ENCODE measurements at regions not wholly inside any gene's neighbourhood (a gene's known extent, or its start where the extent isn't known, plus 50 kb on each side); places are given as distances from the start of the nearest gene placed in this dataset.

- H3K4me1 ChIP-seq (ENCODE audit: insufficient read depth, low read length) = no peaks in the 10 kb centered on the region
- no peak overlapping the region for H3K27ac ChIP-seq (ENCODE audit: low read depth, low read length)
- H3K27me3 ChIP-seq (ENCODE audit: control insufficient read depth in 1 of 2, insufficient read depth in 2 of 2, low read length in 2 of 2) = no peaks in the 10 kb centered on the region
- no peak overlapping the region for H3K4me3 ChIP-seq (ENCODE audit: low read depth in 1 of 2, low read length in 2 of 2)
- H3K9me3 ChIP-seq (ENCODE audit: low read length) = no peaks in the 10 kb centered on the region
- H3K9ac ChIP-seq (ENCODE audit: low read length) = no peak overlapping the region
- no peaks in the 10 kb centered on the region for H3K36me3 ChIP-seq (ENCODE audit: insufficient read depth, low read length)
Measured at GRCh38 chr1:87840767-87841166, 512.1 kb downstream of the LMO4 start.

GRCh38 chr1:87841332-87841731, 512.7 kb downstream of the LMO4 start:
- Histone ChIP-seq H3K9me3 (ENCODE audit: low read length) (no peaks in the 10 kb centered on the region), H3K27me3 (ENCODE audit: control insufficient read depth in 1 of 2, insufficient read depth in 2 of 2, low read length in 2 of 2) (no peaks in the 10 kb centered on the region), H3K4me3 (ENCODE audit: low read depth in 1 of 2, low read length in 2 of 2) (no peak overlapping the region), H3K4me1 (ENCODE audit: insufficient read depth, low read length) (no peaks in the 10 kb centered on the region), H3K27ac (ENCODE audit: low read depth, low read length) (no peak overlapping the region), H3K9ac (ENCODE audit: low read length) (no peak overlapping the region), H3K36me3 (ENCODE audit: insufficient read depth, low read length) (no peaks in the 10 kb centered on the region)

GRCh38 chr1:87842156-87842555, 513.5 kb downstream of the LMO4 start:
- Histone ChIP-seq H3K4me1 (ENCODE audit: insufficient read depth, low read length) (no peaks in the 10 kb centered on the region), H3K9me3 (ENCODE audit: low read length) (no peaks in the 10 kb centered on the region), H3K4me3 (ENCODE audit: low read depth in 1 of 2, low read length in 2 of 2) (no peak overlapping the region), H3K27me3 (ENCODE audit: control insufficient read depth in 1 of 2, insufficient read depth in 2 of 2, low read length in 2 of 2) (no peaks in the 10 kb centered on the region), H3K36me3 (ENCODE audit: insufficient read depth, low read length) (no peaks in the 10 kb centered on the region), H3K9ac (ENCODE audit: low read length) (no peak overlapping the region), H3K27ac (ENCODE audit: low read depth, low read length) (no peak overlapping the region)

GRCh38 chr1:87844251-87844650, 515.6 kb downstream of the LMO4 start:
- Histone ChIP-seq H3K4me3 (ENCODE audit: low read depth in 1 of 2, low read length in 2 of 2) (no peak overlapping the region), H3K9me3 (ENCODE audit: low read length) (no peaks in the 10 kb centered on the region), H3K27ac (ENCODE audit: low read depth, low read length) (no peak overlapping the region), H3K36me3 (ENCODE audit: insufficient read depth, low read length) (no peaks in the 10 kb centered on the region), H3K9ac (ENCODE audit: low read length) (no peak overlapping the region), H3K4me1 (ENCODE audit: insufficient read depth, low read length) (no peaks in the 10 kb centered on the region), H3K27me3 (ENCODE audit: control insufficient read depth in 1 of 2, insufficient read depth in 2 of 2, low read length in 2 of 2) (no peaks in the 10 kb centered on the region)

- H3K9ac ChIP-seq (ENCODE audit: low read length) = no peak overlapping the region
- no peaks in the 10 kb centered on the region for H3K27me3 ChIP-seq (ENCODE audit: control insufficient read depth in 1 of 2, insufficient read depth in 2 of 2, low read length in 2 of 2)
- no peaks in the 10 kb centered on the region for H3K36me3 ChIP-seq (ENCODE audit: insufficient read depth, low read length)
- H3K27ac ChIP-seq (ENCODE audit: low read depth, low read length) = no peak overlapping the region
- H3K9me3 ChIP-seq (ENCODE audit: low read length) = no peaks in the 10 kb centered on the region
- no peak overlapping the region for H3K4me3 ChIP-seq (ENCODE audit: low read depth in 1 of 2, low read length in 2 of 2)
- H3K4me1 ChIP-seq (ENCODE audit: insufficient read depth, low read length) = no peaks in the 10 kb centered on the region
Measured at GRCh38 chr1:87851490-87851889, 522.8 kb downstream of the LMO4 start.

- Histone ChIP-seq H3K9ac (ENCODE audit: low read length) (no peak overlapping the region), H3K9me3 (ENCODE audit: low read length) (no peaks in the 10 kb centered on the region), H3K4me1 (ENCODE audit: insufficient read depth, low read length) (no peaks in the 10 kb centered on the region), H3K36me3 (ENCODE audit: insufficient read depth, low read length) (no peaks in the 10 kb centered on the region), H3K27me3 (ENCODE audit: control insufficient read depth in 1 of 2, insufficient read depth in 2 of 2, low read length in 2 of 2) (no peaks in the 10 kb centered on the region), H3K4me3 (ENCODE audit: low read depth in 1 of 2, low read length in 2 of 2) (no peak overlapping the region), H3K27ac (ENCODE audit: low read depth, low read length) (no peak overlapping the region)
Measured at GRCh38 chr1:87852410-87853161, 523.9 kb downstream of the LMO4 start.

GRCh38 chr1:87853576-87854351, 525.1 kb downstream of the LMO4 start:
- Histone ChIP-seq H3K9ac (ENCODE audit: low read length) (no peak overlapping the region), H3K9me3 (ENCODE audit: low read length) (no peaks in the 10 kb centered on the region), H3K27ac (ENCODE audit: low read depth, low read length) (no peak overlapping the region), H3K4me1 (ENCODE audit: insufficient read depth, low read length) (no peaks in the 10 kb centered on the region), H3K27me3 (ENCODE audit: control insufficient read depth in 1 of 2, insufficient read depth in 2 of 2, low read length in 2 of 2) (no peaks in the 10 kb centered on the region), H3K36me3 (ENCODE audit: insufficient read depth, low read length) (no peaks in the 10 kb centered on the region), H3K4me3 (ENCODE audit: low read depth in 1 of 2, low read length in 2 of 2) (no peak overlapping the region)

- Histone ChIP-seq H3K27me3 (ENCODE audit: control insufficient read depth in 1 of 2, insufficient read depth in 2 of 2, low read length in 2 of 2) (no peaks in the 10 kb centered on the region), H3K9ac (ENCODE audit: low read length) (no peak overlapping the region), H3K4me1 (ENCODE audit: insufficient read depth, low read length) (no peaks in the 10 kb centered on the region), H3K4me3 (ENCODE audit: low read depth in 1 of 2, low read length in 2 of 2) (no peak overlapping the region), H3K27ac (ENCODE audit: low read depth, low read length) (no peak overlapping the region), H3K36me3 (ENCODE audit: insufficient read depth, low read length) (no peaks in the 10 kb centered on the region), H3K9me3 (ENCODE audit: low read length) (no peaks in the 10 kb centered on the region)
Measured at GRCh38 chr1:87863317-87863716, 534.6 kb downstream of the LMO4 start.

GRCh38 chr1:87864676-87865075, 536.0 kb downstream of the LMO4 start:
- H3K9me3 ChIP-seq (ENCODE audit: low read length) = no peaks in the 10 kb centered on the region
- no peak overlapping the region for H3K9ac ChIP-seq (ENCODE audit: low read length)
- no peaks in the 10 kb centered on the region for H3K36me3 ChIP-seq (ENCODE audit: insufficient read depth, low read length)
- H3K4me1 ChIP-seq (ENCODE audit: insufficient read depth, low read length) = no peaks in the 10 kb centered on the region
- no peak overlapping the region for H3K27ac ChIP-seq (ENCODE audit: low read depth, low read length)
- H3K4me3 ChIP-seq (ENCODE audit: low read depth in 1 of 2, low read length in 2 of 2) = no peak overlapping the region
- no peaks in the 10 kb centered on the region for H3K27me3 ChIP-seq (ENCODE audit: control insufficient read depth in 1 of 2, insufficient read depth in 2 of 2, low read length in 2 of 2)

GRCh38 chr1:87866416-87866815, 537.7 kb downstream of the LMO4 start:
- no peaks in the 10 kb centered on the region for H3K9me3 ChIP-seq (ENCODE audit: low read length)
- no peak overlapping the region for H3K4me3 ChIP-seq (ENCODE audit: low read depth in 1 of 2, low read length in 2 of 2)
- no peak overlapping the region for H3K27ac ChIP-seq (ENCODE audit: low read depth, low read length)
- no peaks in the 10 kb centered on the region for H3K4me1 ChIP-seq (ENCODE audit: insufficient read depth, low read length)
- H3K36me3 ChIP-seq (ENCODE audit: insufficient read depth, low read length) = no peaks in the 10 kb centered on the region
- H3K9ac ChIP-seq (ENCODE audit: low read length) = no peak overlapping the region
- no peaks in the 10 kb centered on the region for H3K27me3 ChIP-seq (ENCODE audit: control insufficient read depth in 1 of 2, insufficient read depth in 2 of 2, low read length in 2 of 2)

- Histone ChIP-seq H3K4me3 (ENCODE audit: low read depth in 1 of 2, low read length in 2 of 2) (no peak overlapping the region), H3K9me3 (ENCODE audit: low read length) (no peaks in the 10 kb centered on the region), H3K4me1 (ENCODE audit: insufficient read depth, low read length) (no peaks in the 10 kb centered on the region), H3K9ac (ENCODE audit: low read length) (no peak overlapping the region), H3K27me3 (ENCODE audit: control insufficient read depth in 1 of 2, insufficient read depth in 2 of 2, low read length in 2 of 2) (no peaks in the 10 kb centered on the region), H3K36me3 (ENCODE audit: insufficient read depth, low read length) (no peaks in the 10 kb centered on the region), H3K27ac (ENCODE audit: low read depth, low read length) (no peak overlapping the region)
Measured at GRCh38 chr1:87867626-87868025, 538.9 kb downstream of the LMO4 start.

GRCh38 chr1:87869567-87869966, 540.9 kb downstream of the LMO4 start:
- Histone ChIP-seq H3K9ac (ENCODE audit: low read length) (no peak overlapping the region), H3K36me3 (ENCODE audit: insufficient read depth, low read length) (no peaks in the 10 kb centered on the region), H3K27me3 (ENCODE audit: control insufficient read depth in 1 of 2, insufficient read depth in 2 of 2, low read length in 2 of 2) (no peaks in the 10 kb centered on the region), H3K27ac (ENCODE audit: low read depth, low read length) (no peak overlapping the region), H3K4me1 (ENCODE audit: insufficient read depth, low read length) (no peaks in the 10 kb centered on the region), H3K4me3 (ENCODE audit: low read depth in 1 of 2, low read length in 2 of 2) (no peak overlapping the region), H3K9me3 (ENCODE audit: low read length) (no peaks in the 10 kb centered on the region)

Measured in muscle layer of colon (tissue), 2 donors.